Type B pancreatic cell (in vitro differentiated cells): ENCODE measurements at regions not wholly inside any gene's neighbourhood (a gene's known extent, or its start where the extent isn't known, plus 50 kb on each side); places are given as distances from the start of the nearest gene placed in this dataset.

Experiments
- DNase-seq: peaks from one replicate; pipeline ENCODE4 v3.0.0; 2021; ENCODE audit warnings: mixed read lengths; ENCODE audit not compliant: unreplicated experiment; ENCODE audit errors: extremely low spot score
- H3K27ac Mint-ChIP-seq: 2 replicates; pipeline ENCODE4 v1.8.0; 2021; ENCODE audit warnings: mild to moderate bottlenecking, mixed read lengths
- H3K27me3 Mint-ChIP-seq: 2 replicates; pipeline ENCODE4 v1.8.0; 2021; ENCODE audit warnings: mixed read lengths
- H3K36me3 Mint-ChIP-seq: 2 replicates; pipeline ENCODE4 v1.8.0; 2021; ENCODE audit warnings: mixed read lengths
- H3K4me1 Mint-ChIP-seq: one replicate; pipeline ENCODE4 v1.8.0; 2021; ENCODE audit warnings: mixed read lengths; ENCODE audit not compliant: unreplicated experiment
- H3K4me3 Mint-ChIP-seq: 2 replicates; pipeline ENCODE4 v1.8.0; 2021; ENCODE audit warnings: mild to moderate bottlenecking, mixed read lengths
- H3K9me3 Mint-ChIP-seq: 2 replicates; pipeline ENCODE4 v1.8.0; 2021; ENCODE audit warnings: mixed read lengths
- TF ChIP-seq, protein P1 (sequence below): fragments of 200-600 bp; sonication (generic); conservative IDR thresholded peaks from 2 replicates; pipeline ENCODE4 v1.5.0; 2021; ENCODE audit warnings: antibody characterized with exemption, mild to moderate bottlenecking

- Mint-ChIP-seq H3K4me1 (peaks cover 49% of the 10 kb centered on the region), H3K27ac (peak overlapping the region; percentile 6)
Observed at GRCh38 chr15:62785881-62786828, 256.4 kb upstream of the TPM1 start.

GRCh38 chr15:62787401-62787800 is 255.1 kb upstream of the TPM1 start:
- Mint-ChIP-seq H3K36me3 (peaks cover 23% of the 10 kb centered on the region), H3K9me3 (no peaks in the 10 kb centered on the region), H3K27me3 (no peaks in the 10 kb centered on the region), H3K27ac (no peak overlapping the region), H3K4me3 (no peak overlapping the region), H3K4me1 (peaks cover 49% of the 10 kb centered on the region)
- TF ChIP-seq, protein P1, sequence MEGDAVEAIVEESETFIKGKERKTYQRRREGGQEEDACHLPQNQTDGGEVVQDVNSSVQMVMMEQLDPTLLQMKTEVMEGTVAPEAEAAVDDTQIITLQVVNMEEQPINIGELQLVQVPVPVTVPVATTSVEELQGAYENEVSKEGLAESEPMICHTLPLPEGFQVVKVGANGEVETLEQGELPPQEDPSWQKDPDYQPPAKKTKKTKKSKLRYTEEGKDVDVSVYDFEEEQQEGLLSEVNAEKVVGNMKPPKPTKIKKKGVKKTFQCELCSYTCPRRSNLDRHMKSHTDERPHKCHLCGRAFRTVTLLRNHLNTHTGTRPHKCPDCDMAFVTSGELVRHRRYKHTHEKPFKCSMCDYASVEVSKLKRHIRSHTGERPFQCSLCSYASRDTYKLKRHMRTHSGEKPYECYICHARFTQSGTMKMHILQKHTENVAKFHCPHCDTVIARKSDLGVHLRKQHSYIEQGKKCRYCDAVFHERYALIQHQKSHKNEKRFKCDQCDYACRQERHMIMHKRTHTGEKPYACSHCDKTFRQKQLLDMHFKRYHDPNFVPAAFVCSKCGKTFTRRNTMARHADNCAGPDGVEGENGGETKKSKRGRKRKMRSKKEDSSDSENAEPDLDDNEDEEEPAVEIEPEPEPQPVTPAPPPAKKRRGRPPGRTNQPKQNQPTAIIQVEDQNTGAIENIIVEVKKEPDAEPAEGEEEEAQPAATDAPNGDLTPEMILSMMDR, result no peak
- DNase-seq, result no peak

More at GRCh38 chr15:62785881-62786828, 256.4 kb upstream of the TPM1 start:
- no peaks in the 10 kb centered on the region for H3K27me3 Mint-ChIP-seq
- peaks cover 23% of the 10 kb centered on the region for H3K36me3 Mint-ChIP-seq
- TF ChIP-seq, protein P1, result no peak
- H3K4me3 Mint-ChIP-seq, result no peak overlapping the region
- no peak for DNase-seq
- H3K9me3 Mint-ChIP-seq, result no peaks in the 10 kb centered on the region

- Mint-ChIP-seq H3K27me3 (no peaks in the 10 kb centered on the region), H3K9me3 (no peaks in the 10 kb centered on the region), H3K36me3 (peaks cover 18% of the 10 kb centered on the region), H3K4me3 (no peak overlapping the region), H3K4me1 (peaks cover 49% of the 10 kb centered on the region), H3K27ac (no peak overlapping the region)
- DNase-seq, result no peak
- TF ChIP-seq, protein P1, result no peak
Observed at GRCh38 chr15:62788224-62788623, 254.3 kb upstream of the TPM1 start.

- H3K4me1 Mint-ChIP-seq, result peaks cover 57% of the 10 kb centered on the region
Observed at GRCh38 chr15:62790546-62790945, 252.0 kb upstream of the TPM1 start.

DNA sequence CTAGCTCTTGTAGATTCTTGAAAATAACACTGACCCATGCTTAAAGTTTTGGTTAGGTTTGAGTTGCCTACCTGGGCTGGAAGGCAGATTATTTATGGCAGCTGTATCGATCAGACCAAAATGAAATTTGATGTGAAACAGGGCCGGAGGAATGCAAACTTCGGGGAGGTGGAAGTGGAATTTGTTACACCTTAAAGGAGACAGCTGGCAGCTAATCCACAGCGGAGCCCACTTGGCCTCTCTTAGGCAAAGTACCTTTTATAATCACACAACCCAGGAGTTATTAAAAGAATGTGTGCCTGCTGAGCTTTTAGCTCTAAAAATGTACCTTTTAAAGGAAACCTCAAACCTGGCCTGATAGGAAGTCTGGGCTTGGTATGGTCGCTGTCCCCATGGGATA is 250.9 kb upstream of the TPM1 start:
- no peak for DNase-seq
- Mint-ChIP-seq H3K4me1 (peaks cover 49% of the 10 kb centered on the region), H3K27ac (no peak overlapping the region), H3K27me3 (no peaks in the 10 kb centered on the region), H3K9me3 (no peaks in the 10 kb centered on the region), H3K4me3 (no peak overlapping the region), H3K36me3 (peaks cover 9% of the 10 kb centered on the region)
- TF ChIP-seq, protein P1, result no peak

More at GRCh38 chr15:62790546-62790945, 252.0 kb upstream of the TPM1 start:
- Mint-ChIP-seq H3K4me3 (no peak overlapping the region), H3K27ac (no peak overlapping the region), H3K27me3 (no peaks in the 10 kb centered on the region), H3K36me3 (peaks cover 9% of the 10 kb centered on the region), H3K9me3 (no peaks in the 10 kb centered on the region)
- no peak for DNase-seq
- TF ChIP-seq, protein P1, result no peak
